ENCODE measurements at regions not wholly inside any gene's neighbourhood (a gene's known extent, or its start where the extent isn't known, plus 50 kb on each side); places are given as distances from the start of the nearest gene placed in this dataset.

GRCh38 chr2:116891191-116891590 lies 923.3 kb upstream of the DDX18 start:
- no peaks in the 10 kb centered on the region for H3K27me3 ChIP-seq
- DNase-seq = no peak
- H3K36me3 ChIP-seq = no peaks in the 10 kb centered on the region
- H3K9me3 ChIP-seq = no peaks in the 10 kb centered on the region
- H3K4me3 ChIP-seq (ENCODE audit: low read depth, low read length) = no peak overlapping the region
- no peaks in the 10 kb centered on the region for H3K4me1 ChIP-seq
- no peak for TF ChIP-seq CTCF (IDR thresholded peaks at IDR 0.05; ENCODE audit: low read depth, low read length)

DNA sequence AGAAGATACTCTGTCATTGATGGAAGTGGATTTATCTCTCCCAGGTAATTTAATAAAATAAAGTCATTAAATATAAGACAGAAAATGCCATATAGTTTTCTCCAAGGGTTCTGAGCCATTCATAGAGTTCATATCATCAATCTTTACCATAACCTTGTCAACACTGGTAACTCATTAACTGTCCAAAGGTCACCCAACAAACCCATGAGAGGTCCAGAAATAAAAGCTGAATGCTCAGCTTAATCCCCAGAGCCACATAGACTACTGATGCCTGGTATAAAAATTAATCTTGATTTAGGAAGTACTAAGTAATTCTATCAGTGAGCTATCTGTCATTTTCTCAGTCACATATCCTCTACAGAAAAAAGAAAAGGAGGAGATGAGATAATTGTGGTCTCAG lies 903.0 kb upstream of the DDX18 start:
- no peak for DNase-seq
- Histone ChIP-seq H3K36me3 (no peaks in the 10 kb centered on the region), H3K4me1 (no peaks in the 10 kb centered on the region), H3K4me3 (ENCODE audit: low read depth, low read length) (no peak overlapping the region), H3K9me3 (no peaks in the 10 kb centered on the region), H3K27me3 (no peaks in the 10 kb centered on the region)
- TF ChIP-seq CTCF (IDR thresholded peaks at IDR 0.05; ENCODE audit: low read depth, low read length) = no peak

- Histone ChIP-seq H3K4me1 (no peaks in the 10 kb centered on the region), H3K4me3 (ENCODE audit: low read depth, low read length) (no peak overlapping the region), H3K9me3 (no peaks in the 10 kb centered on the region), H3K27me3 (no peaks in the 10 kb centered on the region), H3K36me3 (no peaks in the 10 kb centered on the region)
- DNase-seq = no peak
- TF ChIP-seq CTCF (IDR thresholded peaks at IDR 0.05; ENCODE audit: low read depth, low read length) = no peak
Observed at GRCh38 chr2:116915673-116916072, 898.8 kb upstream of the DDX18 start.

DNA sequence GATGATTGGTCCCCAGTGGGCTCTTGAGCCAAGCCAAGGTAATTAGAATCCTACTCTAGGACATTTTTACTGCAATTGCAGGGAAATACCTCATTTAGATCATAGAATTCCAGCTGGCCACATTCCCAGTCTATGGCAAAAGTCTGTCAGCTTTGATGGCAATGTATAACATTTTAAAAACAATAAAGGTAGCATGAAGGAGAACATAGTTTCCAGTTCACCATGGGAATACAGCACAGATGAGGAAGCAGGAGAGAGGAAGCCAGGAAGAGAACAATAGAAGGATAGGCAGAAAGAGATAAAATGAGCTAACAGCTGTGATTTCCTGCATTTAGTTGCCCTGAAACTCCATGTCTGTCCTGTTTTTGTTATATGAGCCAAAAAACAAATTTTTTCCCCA lies 897.3 kb upstream of the DDX18 start:
- Histone ChIP-seq H3K4me1 (no peaks in the 10 kb centered on the region), H3K36me3 (no peaks in the 10 kb centered on the region), H3K9me3 (no peaks in the 10 kb centered on the region), H3K4me3 (ENCODE audit: low read depth, low read length) (no peak overlapping the region), H3K27me3 (no peaks in the 10 kb centered on the region)
- no peak for TF ChIP-seq CTCF (IDR thresholded peaks at IDR 0.05; ENCODE audit: low read depth, low read length)
- no peak for DNase-seq

- H3K36me3 ChIP-seq = no peaks in the 10 kb centered on the region
- H3K4me3 ChIP-seq (ENCODE audit: low read depth, low read length) = no peak overlapping the region
- H3K4me1 ChIP-seq = no peaks in the 10 kb centered on the region
- H3K9me3 ChIP-seq = no peaks in the 10 kb centered on the region
- no peak for TF ChIP-seq CTCF (IDR thresholded peaks at IDR 0.05; ENCODE audit: low read depth, low read length)
- no peak for DNase-seq
- H3K27me3 ChIP-seq = no peaks in the 10 kb centered on the region
Observed at GRCh38 chr2:116918574-116918973, 895.9 kb upstream of the DDX18 start.

DNA sequence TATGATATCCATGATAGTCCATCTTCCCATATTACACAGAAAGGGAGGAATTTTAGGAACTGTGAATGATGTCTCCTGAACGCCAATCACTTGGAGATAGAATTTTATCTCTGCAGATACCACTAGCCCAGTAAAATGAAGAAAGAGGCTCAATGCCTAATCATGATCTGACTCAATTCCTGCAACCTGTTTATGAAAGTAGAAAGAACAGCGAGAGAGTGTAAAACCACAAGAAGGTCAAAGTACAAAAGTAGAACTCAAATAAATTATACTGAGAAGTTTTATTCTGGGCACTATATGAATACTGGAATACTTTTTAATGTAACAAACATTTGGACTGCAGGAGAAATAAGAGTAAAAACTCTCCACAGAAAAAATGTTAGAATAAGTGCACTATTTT lies 892.1 kb upstream of the DDX18 start:
- TF ChIP-seq CTCF (IDR thresholded peaks at IDR 0.05; ENCODE audit: low read depth, low read length) = no peak
- Histone ChIP-seq H3K4me1 (no peaks in the 10 kb centered on the region), H3K4me3 (ENCODE audit: low read depth, low read length) (no peak overlapping the region)

More for the DNA sequence above, 892.1 kb upstream of the DDX18 start:
- H3K27me3 ChIP-seq = no peaks in the 10 kb centered on the region
- H3K36me3 ChIP-seq = no peaks in the 10 kb centered on the region
- no peak for DNase-seq
- no peaks in the 10 kb centered on the region for H3K9me3 ChIP-seq
